ENCODE measurements at regions not wholly inside any gene's neighbourhood (a gene's known extent, or its start where the extent isn't known, plus 50 kb on each side); places are given as distances from the start of the nearest gene placed in this dataset.

- ATAC-seq, result peak; percentile 45 to 61
- no peaks in the 10 kb centered on the region for H3K36me3 ChIP-seq
- intact Hi-C loops (cut with DNase I), result no loop called here
Measured at GRCh38 chr10:4051641-4052151, 266.7 kb upstream of the KLF6 start.

GRCh38 chr10:4051011-4051640 lies 266.1 kb upstream of the KLF6 start:
- Histone ChIP-seq H3K36me3 (no peaks in the 10 kb centered on the region), H3K9me3 (no peaks in the 10 kb centered on the region), H3K27ac (peak overlapping the region; percentile 82), H3K4me1 (peaks cover 24% of the 10 kb centered on the region), H3K27me3 (ENCODE audit: low read depth) (no peaks in the 10 kb centered on the region), H3K4me3 (peak overlapping the region; percentile 36)
- no peak for TF ChIP-seq CTCF (IDR thresholded peaks at IDR 0.05)
- peak; percentile 62 to 78 for ATAC-seq
- intact Hi-C loops (cut with DNase I), result no loop called here
- no peak for DNase-seq

More at GRCh38 chr10:4051641-4052151, 266.7 kb upstream of the KLF6 start:
- TF ChIP-seq CTCF (IDR thresholded peaks at IDR 0.05), result no peak
- H3K27me3 ChIP-seq (ENCODE audit: low read depth), result no peaks in the 10 kb centered on the region
- peak overlapping the region; percentile 36 for H3K4me3 ChIP-seq
- no peaks in the 10 kb centered on the region for H3K9me3 ChIP-seq
- no peak for DNase-seq
- H3K27ac ChIP-seq, result peak overlapping the region; percentile 82
- peaks cover 24% of the 10 kb centered on the region for H3K4me1 ChIP-seq

- Histone ChIP-seq H3K27me3 (ENCODE audit: low read depth) (no peaks in the 10 kb centered on the region), H3K36me3 (no peaks in the 10 kb centered on the region), H3K27ac (peak overlapping the region; percentile 82), H3K9me3 (no peaks in the 10 kb centered on the region), H3K4me1 (peaks cover 24% of the 10 kb centered on the region), H3K4me3 (no peak overlapping the region)
- intact Hi-C loops (cut with DNase I), result no loop called here
- ATAC-seq, result no peak
- no peak for TF ChIP-seq CTCF (IDR thresholded peaks at IDR 0.05)
- DNase-seq, result no peak
Measured at GRCh38 chr10:4050061-4050460, 265.1 kb upstream of the KLF6 start.

- Histone ChIP-seq H3K27me3 (ENCODE audit: low read depth) (no peaks in the 10 kb centered on the region), H3K4me1 (peaks cover 24% of the 10 kb centered on the region), H3K9me3 (no peaks in the 10 kb centered on the region), H3K27ac (no peak overlapping the region), H3K36me3 (no peaks in the 10 kb centered on the region), H3K4me3 (no peak overlapping the region)
- intact Hi-C loops (cut with DNase I), result no loop called here
- TF ChIP-seq CTCF (IDR thresholded peaks at IDR 0.05), result no peak
- DNase-seq (no peak), ATAC-seq (no peak)
Measured at GRCh38 chr10:4049348-4049747, 264.3 kb upstream of the KLF6 start.

GRCh38 chr10:4048236-4048864 lies 263.3 kb upstream of the KLF6 start:
- TF ChIP-seq CTCF (IDR thresholded peaks at IDR 0.05), result no peak
- intact Hi-C loops (cut with DNase I), result no loop called here
- ATAC-seq (no peak), DNase-seq (no peak)
- Histone ChIP-seq H3K4me3 (no peak overlapping the region), H3K4me1 (peaks cover 24% of the 10 kb centered on the region), H3K27ac (no peak overlapping the region), H3K9me3 (no peaks in the 10 kb centered on the region), H3K36me3 (no peaks in the 10 kb centered on the region), H3K27me3 (ENCODE audit: low read depth) (no peaks in the 10 kb centered on the region)

Data from lower lobe of right lung (tissue), 2 donors.